Duodenal mucosa (tissue), 2 donors: ENCODE measurements at regions not wholly inside any gene's neighbourhood (a gene's known extent, or its start where the extent isn't known, plus 50 kb on each side); places are given as distances from the start of the nearest gene placed in this dataset.

ENCODE experiments used
- H3K27ac ChIP-seq: one replicate; pipeline ENCODE4 v1.7.0; 2013; ENCODE audit warnings: low read depth, low read length
- H3K27me3 ChIP-seq, 2 donors: one replicate each; pipeline ENCODE4 v1.7.0; 2013; ENCODE audit warnings: low read length in 2 of 2, control low read depth in 1 of 2; ENCODE audit not compliant: insufficient read depth in 2 of 2, control insufficient read depth in 1 of 2
- H3K36me3 ChIP-seq, 2 donors: one replicate each; pipeline ENCODE4 v1.7.0; 2013; ENCODE audit warnings: low read length in 2 of 2, control low read depth in 1 of 2; ENCODE audit not compliant: insufficient read depth in 2 of 2, control insufficient read depth in 1 of 2
- H3K4me1 ChIP-seq, 2 donors: one replicate each; pipeline ENCODE4 v1.7.0; 2013; ENCODE audit warnings: low read length in 2 of 2, control low read depth in 1 of 2; ENCODE audit not compliant: insufficient read depth in 2 of 2, control insufficient read depth in 1 of 2
- H3K4me3 ChIP-seq, 2 donors: one replicate each; pipeline ENCODE4 v1.7.0; 2013; ENCODE audit warnings: low read length in 2 of 2, low read depth in 1 of 2
- H3K9ac ChIP-seq, 2 donors: one replicate each; pipeline ENCODE4 v1.7.0; 2013; ENCODE audit warnings: low read length in 2 of 2, low read depth in 1 of 2
- H3K9me3 ChIP-seq, 2 donors: one replicate each; pipeline ENCODE4 v1.7.0; 2013; ENCODE audit warnings: low read length in 2 of 2, control low read depth in 1 of 2; ENCODE audit not compliant: control insufficient read depth in 1 of 2

- Histone ChIP-seq H3K36me3 (no peaks in the 10 kb centered on the region), H3K4me1 (no peaks in the 10 kb centered on the region), H3K4me3 (no peak overlapping the region), H3K9ac (no peak overlapping the region), H3K27ac (no peak overlapping the region), H3K27me3 (no peaks in the 10 kb centered on the region), H3K9me3 (no peaks in the 10 kb centered on the region)
Observed at GRCh38 chr6:94361304-94362060, 942.1 kb upstream of the EPHA7 start.

- H3K4me1 ChIP-seq: no peaks in the 10 kb centered on the region
- H3K4me3 ChIP-seq: no peak overlapping the region
- no peaks in the 10 kb centered on the region for H3K36me3 ChIP-seq
- no peaks in the 10 kb centered on the region for H3K27me3 ChIP-seq
- H3K27ac ChIP-seq: no peak overlapping the region
- H3K9ac ChIP-seq: no peak overlapping the region
- H3K9me3 ChIP-seq: no peaks in the 10 kb centered on the region
Observed at GRCh38 chr6:94357381-94357980, 938.1 kb upstream of the EPHA7 start.

GRCh38 chr6:94350833-94351232 is 931.5 kb upstream of the EPHA7 start:
- H3K27me3 ChIP-seq: no peaks in the 10 kb centered on the region
- no peak overlapping the region for H3K4me3 ChIP-seq
- H3K9ac ChIP-seq: no peak overlapping the region
- no peak overlapping the region for H3K27ac ChIP-seq
- H3K4me1 ChIP-seq: no peaks in the 10 kb centered on the region
- no peaks in the 10 kb centered on the region for H3K9me3 ChIP-seq
- no peaks in the 10 kb centered on the region for H3K36me3 ChIP-seq

GRCh38 chr6:94349227-94349626 is 929.9 kb upstream of the EPHA7 start:
- Histone ChIP-seq H3K9me3 (no peaks in the 10 kb centered on the region), H3K4me3 (no peak overlapping the region), H3K27ac (no peak overlapping the region), H3K9ac (no peak overlapping the region), H3K27me3 (no peaks in the 10 kb centered on the region), H3K36me3 (no peaks in the 10 kb centered on the region), H3K4me1 (no peaks in the 10 kb centered on the region)

GRCh38 chr6:94344866-94345265 is 925.5 kb upstream of the EPHA7 start:
- H3K4me1 ChIP-seq: no peaks in the 10 kb centered on the region
- H3K9ac ChIP-seq: no peak overlapping the region
- no peaks in the 10 kb centered on the region for H3K9me3 ChIP-seq
- H3K4me3 ChIP-seq: no peak overlapping the region
- no peaks in the 10 kb centered on the region for H3K27me3 ChIP-seq
- no peaks in the 10 kb centered on the region for H3K36me3 ChIP-seq
- H3K27ac ChIP-seq: no peak overlapping the region

GRCh38 chr6:94341173-94341572 is 921.8 kb upstream of the EPHA7 start:
- Histone ChIP-seq H3K36me3 (no peaks in the 10 kb centered on the region), H3K9me3 (no peaks in the 10 kb centered on the region), H3K27me3 (no peaks in the 10 kb centered on the region), H3K4me1 (no peaks in the 10 kb centered on the region), H3K27ac (no peak overlapping the region), H3K9ac (no peak overlapping the region), H3K4me3 (no peak overlapping the region)

GRCh38 chr6:94323853-94324252 is 904.5 kb upstream of the EPHA7 start:
- no peak overlapping the region for H3K9ac ChIP-seq
- H3K36me3 ChIP-seq: no peaks in the 10 kb centered on the region
- no peak overlapping the region for H3K4me3 ChIP-seq
- no peak overlapping the region for H3K27ac ChIP-seq
- no peaks in the 10 kb centered on the region for H3K9me3 ChIP-seq
- H3K4me1 ChIP-seq: no peaks in the 10 kb centered on the region
- no peaks in the 10 kb centered on the region for H3K27me3 ChIP-seq

- Histone ChIP-seq H3K27ac (no peak overlapping the region), H3K9ac (no peak overlapping the region), H3K27me3 (no peaks in the 10 kb centered on the region), H3K4me3 (no peak overlapping the region), H3K36me3 (no peaks in the 10 kb centered on the region), H3K4me1 (no peaks in the 10 kb centered on the region), H3K9me3 (no peaks in the 10 kb centered on the region)
Observed at GRCh38 chr6:94300424-94301144, 881.2 kb upstream of the EPHA7 start.

- Histone ChIP-seq H3K4me3 (no peak overlapping the region), H3K27me3 (no peaks in the 10 kb centered on the region), H3K36me3 (no peaks in the 10 kb centered on the region), H3K27ac (no peak overlapping the region), H3K4me1 (no peaks in the 10 kb centered on the region), H3K9me3 (no peaks in the 10 kb centered on the region), H3K9ac (no peak overlapping the region)
Observed at GRCh38 chr6:94289131-94289530, 869.8 kb upstream of the EPHA7 start.

GRCh38 chr6:94278146-94278545 is 858.8 kb upstream of the EPHA7 start:
- H3K27me3 ChIP-seq: no peaks in the 10 kb centered on the region
- H3K9ac ChIP-seq: no peak overlapping the region
- no peaks in the 10 kb centered on the region for H3K4me1 ChIP-seq
- no peak overlapping the region for H3K27ac ChIP-seq
- H3K9me3 ChIP-seq: no peaks in the 10 kb centered on the region
- no peak overlapping the region for H3K4me3 ChIP-seq
- H3K36me3 ChIP-seq: no peaks in the 10 kb centered on the region
